Colonic mucosa (tissue), 4 donors: ENCODE measurements at regions not wholly inside any gene's neighbourhood (a gene's known extent, or its start where the extent isn't known, plus 50 kb on each side); places are given as distances from the start of the nearest gene placed in this dataset.
"Not testable (repeated sequence)": the region's sequence is repeated elsewhere in the genome, so short reads cannot be mapped to it uniquely, and the experiment has no call there.

Experiments used
- DNase-seq: peaks from one replicate; pipeline ENCODE4 v3.0.0-alpha.2; 2020
- H3K27ac ChIP-seq: fragments of 200-600 bp; one replicate; pipeline ENCODE4 v1.8.0; 2021
- H3K27me3 ChIP-seq: fragments of 200-600 bp; one replicate; pipeline ENCODE4 v1.8.0; 2021
- H3K36me3 ChIP-seq: fragments of 200-600 bp; one replicate; pipeline ENCODE4 v1.8.0; 2021
- H3K4me1 ChIP-seq: fragments of 200-600 bp; one replicate; pipeline ENCODE4 v1.8.0; 2021; ENCODE audit warnings: mild to moderate bottlenecking
- H3K4me3 ChIP-seq: fragments of 200-600 bp; one replicate; pipeline ENCODE4 v1.8.0; 2021
- H3K9ac ChIP-seq, 2 donors: one replicate each; pipeline ENCODE4 v1.7.0; 2013; ENCODE audit warnings: control low read depth in 2 of 2, low read depth in 2 of 2, low read length in 2 of 2
- H3K9me3 ChIP-seq: fragments of 200-600 bp; one replicate; pipeline ENCODE4 v1.8.0; 2021
- intact Hi-C: fragments of 100-400 bp; cut with DNase I; formaldehyde crosslinking; loops from one replicate; pipeline ENCODE4 v1.14.1; 2022
- TF ChIP-seq, protein P1 (sequence below): fragments of 200-600 bp; IDR thresholded peaks from one replicate; pipeline ENCODE4 v1.8.0; 2022; ENCODE audit warnings: antibody characterized with exemption, mild to moderate bottlenecking
- donor health status: healthy.
- donor health status: DM: no; HTN: no; CAD: no.
- donor health status: DM: no; HTN: no; CAD: no.

DNA sequence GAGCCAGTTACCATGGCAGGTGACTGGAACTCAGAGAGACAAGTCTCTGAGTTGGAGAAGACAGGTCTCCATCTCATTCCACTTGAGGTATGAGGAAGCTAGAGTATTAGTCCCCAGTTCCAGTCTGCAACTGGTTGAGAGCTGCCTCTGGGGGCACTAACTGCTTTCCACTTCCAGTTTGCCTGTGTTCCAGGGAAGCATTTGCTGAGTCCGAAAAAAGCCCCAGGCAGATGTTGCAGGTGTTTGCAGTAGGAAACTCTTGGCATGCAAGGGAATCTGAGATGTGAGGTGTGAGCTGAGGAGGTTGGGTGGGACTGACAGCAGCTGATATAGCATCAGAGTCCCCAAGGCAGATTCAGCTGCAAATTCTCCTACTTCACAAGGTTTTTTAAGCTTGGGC is 272.2 kb upstream of the CASK start:
- no peak for DNase-seq
- TF ChIP-seq, protein P1, sequence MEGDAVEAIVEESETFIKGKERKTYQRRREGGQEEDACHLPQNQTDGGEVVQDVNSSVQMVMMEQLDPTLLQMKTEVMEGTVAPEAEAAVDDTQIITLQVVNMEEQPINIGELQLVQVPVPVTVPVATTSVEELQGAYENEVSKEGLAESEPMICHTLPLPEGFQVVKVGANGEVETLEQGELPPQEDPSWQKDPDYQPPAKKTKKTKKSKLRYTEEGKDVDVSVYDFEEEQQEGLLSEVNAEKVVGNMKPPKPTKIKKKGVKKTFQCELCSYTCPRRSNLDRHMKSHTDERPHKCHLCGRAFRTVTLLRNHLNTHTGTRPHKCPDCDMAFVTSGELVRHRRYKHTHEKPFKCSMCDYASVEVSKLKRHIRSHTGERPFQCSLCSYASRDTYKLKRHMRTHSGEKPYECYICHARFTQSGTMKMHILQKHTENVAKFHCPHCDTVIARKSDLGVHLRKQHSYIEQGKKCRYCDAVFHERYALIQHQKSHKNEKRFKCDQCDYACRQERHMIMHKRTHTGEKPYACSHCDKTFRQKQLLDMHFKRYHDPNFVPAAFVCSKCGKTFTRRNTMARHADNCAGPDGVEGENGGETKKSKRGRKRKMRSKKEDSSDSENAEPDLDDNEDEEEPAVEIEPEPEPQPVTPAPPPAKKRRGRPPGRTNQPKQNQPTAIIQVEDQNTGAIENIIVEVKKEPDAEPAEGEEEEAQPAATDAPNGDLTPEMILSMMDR, result no peak
- H3K4me3 ChIP-seq, result no peak overlapping the region
- H3K9me3 ChIP-seq, result no peaks in the 10 kb centered on the region
- H3K27me3 ChIP-seq, result peaks cover 4% of the 10 kb centered on the region
- no peak overlapping the region for H3K27ac ChIP-seq
- no peak overlapping the region for H3K9ac ChIP-seq
- no peaks in the 10 kb centered on the region for H3K4me1 ChIP-seq
- intact Hi-C loops, result no loop called here
- H3K36me3 ChIP-seq, result no peaks in the 10 kb centered on the region

DNA sequence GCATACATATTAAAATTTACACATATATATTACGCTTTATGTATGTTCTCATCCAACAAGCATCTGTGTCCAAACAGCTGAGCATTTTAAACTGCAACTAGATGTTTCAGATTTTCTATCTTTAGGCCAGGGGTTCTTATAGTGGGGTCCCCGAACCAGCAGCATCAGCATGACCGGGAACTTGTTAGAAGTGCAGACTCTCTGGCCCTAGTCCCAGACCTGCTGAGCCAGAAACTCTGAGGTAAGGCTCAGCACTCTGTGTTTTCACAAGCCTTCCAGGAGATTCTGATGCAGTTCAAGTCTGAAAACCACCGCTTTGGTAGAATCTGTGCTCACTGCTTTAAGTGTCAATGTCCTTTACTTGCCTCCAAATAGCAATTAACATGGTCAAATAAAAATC is 266.2 kb upstream of the CASK start:
- Histone ChIP-seq H3K36me3 (no peaks in the 10 kb centered on the region), H3K9me3 (no peaks in the 10 kb centered on the region), H3K4me1 (no peaks in the 10 kb centered on the region), H3K27ac (no peak overlapping the region), H3K9ac (no peak overlapping the region), H3K4me3 (no peak overlapping the region), H3K27me3 (no peaks in the 10 kb centered on the region)
- intact Hi-C loops, result no loop called here
- TF ChIP-seq, protein P1, result no peak
- no peak for DNase-seq

DNA sequence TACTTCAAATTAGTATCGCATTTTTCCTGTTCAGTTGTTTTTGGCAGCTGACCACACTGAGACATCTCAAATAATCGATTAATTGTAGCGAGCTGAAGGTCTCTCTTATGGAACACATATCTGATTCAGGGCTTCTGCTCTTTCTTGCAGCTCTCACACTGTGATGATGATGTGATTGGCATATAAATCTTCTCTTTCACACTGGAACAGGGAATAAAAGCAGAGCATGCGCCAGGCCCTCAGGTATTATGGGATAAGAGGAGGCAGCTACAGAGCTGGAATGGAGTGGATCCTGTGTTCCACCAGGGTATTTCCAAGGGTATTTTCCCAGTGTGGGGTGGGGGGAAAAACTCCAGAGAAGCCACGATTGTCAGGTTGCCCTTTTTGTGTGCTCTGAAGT is 265.4 kb upstream of the CASK start:
- H3K36me3 ChIP-seq, result no peaks in the 10 kb centered on the region
- intact Hi-C loops, result no loop called here
- H3K9ac ChIP-seq, result no peak overlapping the region
- H3K27me3 ChIP-seq, result no peaks in the 10 kb centered on the region
- H3K9me3 ChIP-seq, result no peaks in the 10 kb centered on the region
- no peak for DNase-seq
- H3K4me3 ChIP-seq, result no peak overlapping the region
- H3K4me1 ChIP-seq, result no peaks in the 10 kb centered on the region
- TF ChIP-seq, protein P1, result no peak
- H3K27ac ChIP-seq, result no peak overlapping the region

GRCh38 chrX:42176789-42177188 is 253.4 kb upstream of the CASK start:
- H3K36me3 ChIP-seq, result no peaks in the 10 kb centered on the region
- no peaks in the 10 kb centered on the region for H3K4me1 ChIP-seq
- no peak overlapping the region for H3K9ac ChIP-seq
- no peak overlapping the region for H3K27ac ChIP-seq
- no peak overlapping the region for H3K4me3 ChIP-seq
- intact Hi-C loops, result no loop called here
- H3K9me3 ChIP-seq, result no peaks in the 10 kb centered on the region
- no peaks in the 10 kb centered on the region for H3K27me3 ChIP-seq
- TF ChIP-seq, protein P1, result no peak
- DNase-seq, result no peak

- H3K9me3 ChIP-seq, result no peaks in the 10 kb centered on the region
- H3K27me3 ChIP-seq, result no peaks in the 10 kb centered on the region
- no peak overlapping the region for H3K9ac ChIP-seq
- TF ChIP-seq, protein P1, result no peak
- no peak overlapping the region for H3K4me3 ChIP-seq
- H3K4me1 ChIP-seq, result no peaks in the 10 kb centered on the region
- no peaks in the 10 kb centered on the region for H3K36me3 ChIP-seq
- no peak for DNase-seq
- H3K27ac ChIP-seq, result no peak overlapping the region
- intact Hi-C loops, result no loop called here
These were observed 252.5 kb upstream of the CASK start for GRCh38 chrX:42175843-42176242.

DNA sequence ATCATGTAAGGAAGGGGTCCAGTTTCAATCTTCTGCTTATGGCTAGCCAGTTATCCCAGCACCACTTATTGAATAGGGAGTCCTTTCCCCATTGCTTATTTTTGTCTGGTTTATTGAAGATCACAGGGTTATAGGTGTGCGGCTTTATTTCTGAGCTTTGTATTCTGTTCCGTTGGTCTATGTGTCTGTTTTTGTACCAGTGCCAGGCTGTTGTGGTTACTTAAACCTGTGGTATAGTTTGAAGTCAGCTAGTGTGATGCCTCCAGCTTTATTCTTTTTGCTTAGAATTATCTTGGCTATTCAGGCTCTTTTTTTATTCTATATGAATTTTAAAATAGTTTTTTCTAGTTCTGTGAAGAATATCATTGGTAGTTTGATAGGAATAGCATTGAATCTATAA is 234.6 kb upstream of the CASK start:
- not testable (repeated sequence) for H3K4me3 ChIP-seq

More for the DNA sequence above, 234.6 kb upstream of the CASK start:
- intact Hi-C loops, H3K27ac ChIP-seq, DNase-seq, H3K36me3 ChIP-seq, H3K4me1 ChIP-seq, H3K9ac ChIP-seq, H3K9me3 ChIP-seq, H3K27me3 ChIP-seq: not testable (repeated sequence)
